ENCODE measurements at regions not wholly inside any gene's neighbourhood (a gene's known extent, or its start where the extent isn't known, plus 50 kb on each side); places are given as distances from the start of the nearest gene placed in this dataset.
"Not testable (repeated sequence)": the region's sequence is repeated elsewhere in the genome, so short reads cannot be mapped to it uniquely, and the experiment has no call there.

DNA sequence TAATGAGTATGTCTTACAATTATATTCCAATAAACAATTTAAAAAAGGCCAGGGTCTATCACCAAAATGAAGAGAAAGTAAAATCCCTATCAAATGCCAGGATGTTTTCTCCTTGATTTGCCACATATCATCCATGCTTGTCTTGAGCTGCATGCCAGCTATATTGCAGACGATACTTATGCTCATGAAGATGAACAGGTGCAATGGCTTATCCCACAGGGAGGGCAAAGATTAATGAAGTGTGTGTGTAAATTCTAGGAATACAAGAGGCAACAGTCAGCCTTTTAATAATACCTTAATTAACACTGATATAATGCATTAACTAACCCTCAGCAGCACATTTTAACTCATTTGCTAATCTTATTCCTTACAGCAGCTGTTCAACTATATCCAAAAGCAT is 850.5 kb downstream of the KCNA4 start:
- no peak overlapping the region for H3K27ac ChIP-seq
- no peaks in the 10 kb centered on the region for H3K9me3 ChIP-seq
- H3K4me1 ChIP-seq = no peaks in the 10 kb centered on the region
- no peak overlapping the region for H3K4me3 ChIP-seq
- no peaks in the 10 kb centered on the region for H3K27me3 ChIP-seq
- no peak overlapping the region for H3K4me2 ChIP-seq
- no peaks in the 10 kb centered on the region for H4K20me1 ChIP-seq
- H3K36me3 ChIP-seq = no peaks in the 10 kb centered on the region
- no peak for TF ChIP-seq Cebpa-rat (IDR thresholded peaks at IDR 0.05)
- H3K9ac ChIP-seq = no peak overlapping the region

DNA sequence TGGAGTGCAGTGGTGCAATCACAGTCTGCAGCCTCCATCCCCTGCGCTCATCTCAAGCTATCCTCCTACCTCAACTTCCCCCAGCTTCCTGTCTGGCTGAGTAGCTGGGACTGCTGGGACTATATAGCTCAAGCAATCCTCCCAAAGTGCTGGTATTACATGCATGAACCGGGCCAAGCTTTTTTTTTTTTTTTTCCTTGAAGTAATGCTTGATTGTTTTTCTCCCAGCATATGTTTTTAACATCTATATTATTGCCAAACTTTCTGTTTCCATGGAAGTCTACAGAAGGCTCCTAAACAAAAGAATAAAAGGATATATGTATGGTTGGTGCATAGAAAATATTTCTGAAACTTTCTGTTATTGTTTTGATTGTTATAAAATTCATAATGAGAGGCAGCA is 853.6 kb downstream of the KCNA4 start:
- no peak overlapping the region for H3K9ac ChIP-seq
- H3K4me1 ChIP-seq = no peaks in the 10 kb centered on the region
- no peaks in the 10 kb centered on the region for H4K20me1 ChIP-seq
- no peak for TF ChIP-seq Cebpa-rat (IDR thresholded peaks at IDR 0.05)
- no peaks in the 10 kb centered on the region for H3K36me3 ChIP-seq
- no peaks in the 10 kb centered on the region for H3K27me3 ChIP-seq
- H3K4me3 ChIP-seq = no peak overlapping the region
- H3K27ac ChIP-seq = no peak overlapping the region
- H3K4me2 ChIP-seq = no peak overlapping the region
- H3K9me3 ChIP-seq = no peaks in the 10 kb centered on the region

DNA sequence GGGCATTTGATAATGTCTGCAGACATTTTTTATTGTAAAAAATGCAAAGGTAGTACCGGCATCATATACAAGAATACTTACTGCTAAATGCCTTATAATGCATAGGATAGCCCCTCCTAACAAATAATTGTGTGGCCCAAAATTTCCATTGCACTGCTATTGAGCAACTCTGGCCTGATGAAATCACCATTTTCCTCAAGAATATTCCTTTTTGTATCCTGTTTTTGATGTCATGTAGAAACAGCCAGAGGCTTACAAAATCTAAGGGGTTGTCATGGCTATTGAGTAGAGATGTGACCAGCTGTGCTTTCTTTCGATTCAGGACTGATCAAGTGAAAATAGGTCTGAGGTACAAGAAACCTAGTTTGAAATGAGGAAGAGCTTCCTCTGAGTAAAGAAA is 854.3 kb downstream of the KCNA4 start:
- H3K4me2 ChIP-seq = no peak overlapping the region
- H3K4me1 ChIP-seq = no peaks in the 10 kb centered on the region
- no peaks in the 10 kb centered on the region for H3K9me3 ChIP-seq
- no peaks in the 10 kb centered on the region for H4K20me1 ChIP-seq
- no peak overlapping the region for H3K9ac ChIP-seq
- H3K27ac ChIP-seq = no peak overlapping the region
- no peak overlapping the region for H3K4me3 ChIP-seq
- TF ChIP-seq Cebpa-rat (IDR thresholded peaks at IDR 0.05) = no peak
- H3K27me3 ChIP-seq = no peaks in the 10 kb centered on the region
- no peaks in the 10 kb centered on the region for H3K36me3 ChIP-seq

DNA sequence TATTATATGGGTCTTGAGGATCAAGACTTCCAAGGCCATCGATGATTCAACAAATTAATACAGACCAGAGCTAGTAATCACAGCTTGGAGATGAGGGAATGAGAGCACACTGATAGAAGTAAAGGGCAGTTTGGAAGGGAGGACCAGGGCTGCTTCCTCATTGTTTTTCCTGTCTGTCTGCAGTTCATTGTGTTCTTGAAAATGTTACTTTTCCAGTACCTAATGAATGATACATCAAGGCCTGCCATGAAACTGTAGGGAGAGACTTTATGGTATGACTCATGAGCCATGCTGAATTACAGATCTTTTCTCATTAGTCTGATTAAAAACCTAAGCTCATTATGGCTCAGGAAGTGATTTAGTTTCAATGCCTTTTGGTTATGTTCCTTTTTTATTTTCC is 855.6 kb downstream of the KCNA4 start:
- H3K27ac ChIP-seq = no peak overlapping the region
- TF ChIP-seq Cebpa-rat (IDR thresholded peaks at IDR 0.05) = no peak
- H3K4me3 ChIP-seq = no peak overlapping the region
- H3K9me3 ChIP-seq = no peaks in the 10 kb centered on the region
- no peaks in the 10 kb centered on the region for H3K4me1 ChIP-seq
- no peak overlapping the region for H3K4me2 ChIP-seq
- no peaks in the 10 kb centered on the region for H4K20me1 ChIP-seq
- no peak overlapping the region for H3K9ac ChIP-seq
- no peaks in the 10 kb centered on the region for H3K27me3 ChIP-seq
- H3K36me3 ChIP-seq = no peaks in the 10 kb centered on the region

DNA sequence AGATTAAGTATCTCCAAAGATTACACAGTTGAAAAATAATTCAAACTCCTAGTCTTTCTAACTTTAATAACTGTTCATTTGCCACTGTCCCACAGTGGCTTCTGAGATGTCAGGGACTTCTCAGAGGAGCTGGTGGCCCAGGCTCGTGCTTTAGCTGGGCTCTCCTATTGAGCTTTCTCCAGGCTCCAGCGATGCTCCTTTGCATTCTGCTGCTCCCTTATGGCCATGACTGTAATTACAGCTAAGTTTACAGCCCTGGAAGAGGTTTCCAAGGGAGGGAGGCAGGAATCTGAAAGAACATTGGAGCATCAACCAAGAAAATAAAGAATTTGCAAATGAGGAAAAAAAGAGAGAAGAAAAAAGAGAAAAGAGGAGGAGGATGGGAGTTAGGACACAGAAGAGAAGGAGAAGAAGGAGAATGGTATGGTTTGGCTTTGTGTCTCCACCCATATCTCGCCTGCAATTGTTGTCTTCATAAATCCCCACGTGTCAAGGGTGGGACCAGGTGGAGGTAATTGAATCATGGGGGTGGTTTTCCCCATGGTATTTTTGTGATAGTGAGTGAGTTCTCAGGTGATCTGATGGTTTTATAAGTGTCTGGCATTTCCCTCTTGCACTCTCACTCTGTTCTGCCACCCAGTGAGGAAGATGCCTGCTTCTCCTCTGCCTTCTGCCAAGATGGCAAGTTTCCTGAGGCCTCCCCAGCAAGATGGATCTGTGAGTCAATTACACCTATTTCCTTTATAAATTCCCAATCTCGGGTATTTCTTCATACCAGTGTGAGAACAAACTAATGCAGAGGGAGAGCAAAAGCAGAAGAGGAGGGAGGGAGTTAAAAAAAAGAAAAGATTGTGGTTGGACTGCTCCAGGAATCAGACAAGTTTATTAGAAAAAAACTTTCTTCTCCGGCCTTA is 857.0 kb downstream of the KCNA4 start:
- Histone ChIP-seq H3K9ac (no peak overlapping the region), H3K36me3 (no peaks in the 10 kb centered on the region), H3K4me3 (no peak overlapping the region), H4K20me1 (no peaks in the 10 kb centered on the region), H3K4me1 (no peaks in the 10 kb centered on the region), H3K27me3 (no peaks in the 10 kb centered on the region), H3K4me2 (no peak overlapping the region), H3K9me3 (no peaks in the 10 kb centered on the region), H3K27ac (no peak overlapping the region)
- TF ChIP-seq Cebpa-rat (IDR thresholded peaks at IDR 0.05) = no peak

DNA sequence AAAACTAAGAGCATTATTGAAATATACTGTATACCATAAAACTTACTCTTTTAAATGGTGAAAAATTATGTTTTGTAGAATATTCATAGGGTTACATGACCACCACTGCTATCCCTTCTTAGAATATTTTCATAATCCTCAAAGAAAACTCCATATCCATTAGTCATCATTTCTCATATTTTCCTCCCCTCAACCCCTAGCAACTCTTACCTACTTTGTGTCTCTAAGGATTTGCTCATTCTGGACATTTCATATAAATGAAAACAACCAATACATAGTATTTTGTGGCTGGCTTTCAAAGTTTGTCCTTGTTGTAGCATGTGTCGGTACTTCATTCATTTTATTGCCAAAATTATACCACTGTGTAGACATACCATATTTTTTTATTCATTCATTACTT is 863.8 kb downstream of the KCNA4 start:
- no peak overlapping the region for H3K9ac ChIP-seq
- H3K4me2 ChIP-seq = no peak overlapping the region
- no peaks in the 10 kb centered on the region for H3K27me3 ChIP-seq
- H4K20me1 ChIP-seq = no peaks in the 10 kb centered on the region
- no peak overlapping the region for H3K27ac ChIP-seq
- no peak overlapping the region for H3K4me3 ChIP-seq
- no peaks in the 10 kb centered on the region for H3K9me3 ChIP-seq
- no peak for TF ChIP-seq Cebpa-rat (IDR thresholded peaks at IDR 0.05)
- no peaks in the 10 kb centered on the region for H3K36me3 ChIP-seq
- no peaks in the 10 kb centered on the region for H3K4me1 ChIP-seq

DNA sequence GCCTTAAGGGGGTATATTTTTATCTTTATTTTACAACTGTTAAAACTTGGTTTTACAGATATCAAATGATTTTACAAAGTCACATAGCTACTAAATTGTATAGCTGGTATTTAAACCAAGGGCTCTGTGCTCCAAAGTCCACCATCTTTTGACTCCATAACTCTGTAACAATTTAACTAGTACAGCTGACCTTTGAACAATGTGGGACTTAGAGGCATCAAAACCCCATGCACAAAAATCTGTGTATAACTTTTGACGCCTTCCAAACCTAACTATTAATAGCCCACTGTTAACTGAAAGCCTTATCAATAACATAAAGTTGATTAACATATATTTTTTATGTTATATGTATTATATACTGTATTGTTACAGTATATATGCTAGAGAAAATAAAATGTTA is 874.3 kb downstream of the KCNA4 start:
- not testable (repeated sequence) for H3K27me3 ChIP-seq, H3K4me2 ChIP-seq, H3K36me3 ChIP-seq, H3K27ac ChIP-seq, H3K4me3 ChIP-seq, H3K9me3 ChIP-seq, H3K9ac ChIP-seq, H3K4me1 ChIP-seq, H4K20me1 ChIP-seq

DNA sequence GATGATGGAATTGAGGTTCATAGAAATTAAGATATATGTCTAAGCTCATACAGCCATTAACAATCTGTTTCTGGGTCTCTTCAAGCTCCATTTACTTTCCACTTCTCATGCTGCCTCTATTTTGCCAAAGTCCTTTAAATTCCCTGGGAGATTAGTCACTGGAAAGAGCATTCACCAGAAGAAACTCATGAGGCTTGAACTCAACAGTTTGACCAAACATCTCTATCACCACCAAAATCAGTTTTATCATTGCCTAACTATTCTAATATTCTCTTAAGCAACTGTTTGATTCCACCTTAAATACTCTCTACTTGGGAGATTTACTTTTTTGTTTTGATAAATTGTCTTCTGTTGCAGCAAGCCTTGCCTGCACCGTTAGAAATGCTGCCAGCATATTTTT is 881.3 kb downstream of the KCNA4 start:
- Histone ChIP-seq H3K27me3 (no peaks in the 10 kb centered on the region), H3K27ac (no peak overlapping the region), H3K9me3 (no peaks in the 10 kb centered on the region), H3K36me3 (no peaks in the 10 kb centered on the region), H3K9ac (no peak overlapping the region), H3K4me3 (no peak overlapping the region), H3K4me2 (no peak overlapping the region), H3K4me1 (no peaks in the 10 kb centered on the region), H4K20me1 (no peaks in the 10 kb centered on the region)
- TF ChIP-seq Cebpa-rat (IDR thresholded peaks at IDR 0.05) = no peak

DNA sequence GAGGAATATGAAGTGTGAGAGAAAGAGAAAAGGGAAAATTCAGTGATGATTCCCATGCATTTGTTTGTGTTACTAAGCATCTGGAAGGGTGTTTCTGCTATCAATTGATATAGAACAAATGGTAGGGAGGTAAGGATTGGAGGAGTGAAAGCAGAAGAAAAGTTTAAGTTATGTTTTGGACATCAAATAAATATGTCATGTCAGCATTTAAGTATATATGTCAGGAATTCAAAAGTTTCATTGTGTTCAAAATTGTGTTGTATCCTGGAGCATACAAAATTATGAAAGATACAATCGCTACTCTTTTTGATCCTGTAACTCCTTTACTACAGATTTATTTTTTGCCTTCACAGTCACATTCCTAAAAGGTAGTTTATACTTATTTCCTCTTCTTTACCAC is 885.8 kb downstream of the KCNA4 start:
- Histone ChIP-seq H3K9me3 (no peaks in the 10 kb centered on the region), H4K20me1 (no peaks in the 10 kb centered on the region), H3K27me3 (no peaks in the 10 kb centered on the region), H3K36me3 (no peaks in the 10 kb centered on the region), H3K4me2 (no peak overlapping the region), H3K27ac (no peak overlapping the region), H3K9ac (no peak overlapping the region), H3K4me1 (no peaks in the 10 kb centered on the region), H3K4me3 (no peak overlapping the region)
- no peak for TF ChIP-seq Cebpa-rat (IDR thresholded peaks at IDR 0.05)

DNA sequence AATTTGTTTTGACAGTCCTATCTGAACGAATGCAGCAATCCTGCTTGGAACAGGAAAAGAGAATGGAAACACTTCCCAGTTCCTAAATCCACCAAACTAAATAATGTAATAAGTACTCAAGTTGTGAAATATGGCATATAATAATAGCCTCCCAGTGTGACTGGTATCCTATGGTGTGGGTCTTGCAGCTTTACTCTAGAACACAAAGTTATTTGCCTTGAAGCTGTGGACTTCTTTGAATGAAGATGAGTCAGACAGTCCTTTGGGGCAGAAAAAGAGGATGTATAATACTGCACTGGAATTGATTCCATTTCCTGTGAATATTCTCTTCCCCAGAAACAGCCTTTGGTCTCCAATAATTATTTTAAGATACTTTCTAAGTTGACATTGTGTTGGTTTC is 887.0 kb downstream of the KCNA4 start:
- Histone ChIP-seq H3K9me3 (no peaks in the 10 kb centered on the region), H3K4me3 (no peak overlapping the region), H3K27ac (no peak overlapping the region), H3K27me3 (no peaks in the 10 kb centered on the region), H3K4me1 (no peaks in the 10 kb centered on the region), H3K36me3 (no peaks in the 10 kb centered on the region), H3K9ac (no peak overlapping the region), H3K4me2 (no peak overlapping the region), H4K20me1 (no peaks in the 10 kb centered on the region)
- no peak for TF ChIP-seq Cebpa-rat (IDR thresholded peaks at IDR 0.05)

DNA sequence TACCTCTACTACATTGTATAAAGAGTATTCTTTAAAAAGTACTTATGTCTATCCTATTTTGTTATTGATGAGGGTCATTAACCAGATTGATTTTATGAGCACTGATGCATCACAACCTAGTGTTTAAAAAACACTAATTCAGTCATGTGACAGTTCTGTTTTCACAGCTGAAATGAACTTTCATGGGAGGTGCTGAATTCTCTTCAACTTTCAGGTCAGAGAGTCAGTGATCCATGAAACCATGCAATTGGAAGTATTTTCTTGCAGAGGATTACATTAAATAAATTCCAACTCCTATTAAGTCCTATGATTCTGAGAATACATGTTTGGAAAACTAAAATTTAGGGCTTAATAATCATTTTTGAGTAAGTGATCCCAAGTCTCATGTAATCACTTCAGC is 889.4 kb downstream of the KCNA4 start:
- TF ChIP-seq Cebpa-rat (IDR thresholded peaks at IDR 0.05) = no peak
- Histone ChIP-seq H4K20me1 (no peaks in the 10 kb centered on the region), H3K27me3 (no peaks in the 10 kb centered on the region), H3K4me2 (no peak overlapping the region), H3K9ac (no peak overlapping the region), H3K27ac (no peak overlapping the region), H3K4me3 (no peak overlapping the region), H3K9me3 (no peaks in the 10 kb centered on the region), H3K4me1 (no peaks in the 10 kb centered on the region), H3K36me3 (no peaks in the 10 kb centered on the region)
